ENCODE measurements at regions not wholly inside any gene's neighbourhood (a gene's known extent, or its start where the extent isn't known, plus 50 kb on each side); places are given as distances from the start of the nearest gene placed in this dataset.

DNA sequence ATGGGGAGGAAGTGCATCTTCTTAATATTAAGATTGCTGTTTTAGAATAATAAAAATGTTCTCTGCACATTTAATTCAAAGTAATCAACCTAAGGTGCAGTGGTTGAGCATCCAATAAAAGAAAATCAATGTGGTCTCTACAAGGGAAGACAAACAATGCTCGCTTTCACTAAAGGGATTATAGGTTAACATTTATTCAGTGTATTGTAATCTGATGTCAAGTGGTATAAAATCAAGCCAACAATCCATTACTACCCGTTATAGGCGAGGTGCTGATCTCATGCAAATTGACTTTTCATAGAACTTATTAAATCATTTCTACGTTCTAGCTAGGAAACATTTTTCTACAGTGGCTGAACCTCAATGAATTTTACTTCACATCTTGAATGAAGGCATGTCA lies 773.9 kb downstream of the NR2F1-AS1 start:
- TF ChIP-seq, protein P1, sequence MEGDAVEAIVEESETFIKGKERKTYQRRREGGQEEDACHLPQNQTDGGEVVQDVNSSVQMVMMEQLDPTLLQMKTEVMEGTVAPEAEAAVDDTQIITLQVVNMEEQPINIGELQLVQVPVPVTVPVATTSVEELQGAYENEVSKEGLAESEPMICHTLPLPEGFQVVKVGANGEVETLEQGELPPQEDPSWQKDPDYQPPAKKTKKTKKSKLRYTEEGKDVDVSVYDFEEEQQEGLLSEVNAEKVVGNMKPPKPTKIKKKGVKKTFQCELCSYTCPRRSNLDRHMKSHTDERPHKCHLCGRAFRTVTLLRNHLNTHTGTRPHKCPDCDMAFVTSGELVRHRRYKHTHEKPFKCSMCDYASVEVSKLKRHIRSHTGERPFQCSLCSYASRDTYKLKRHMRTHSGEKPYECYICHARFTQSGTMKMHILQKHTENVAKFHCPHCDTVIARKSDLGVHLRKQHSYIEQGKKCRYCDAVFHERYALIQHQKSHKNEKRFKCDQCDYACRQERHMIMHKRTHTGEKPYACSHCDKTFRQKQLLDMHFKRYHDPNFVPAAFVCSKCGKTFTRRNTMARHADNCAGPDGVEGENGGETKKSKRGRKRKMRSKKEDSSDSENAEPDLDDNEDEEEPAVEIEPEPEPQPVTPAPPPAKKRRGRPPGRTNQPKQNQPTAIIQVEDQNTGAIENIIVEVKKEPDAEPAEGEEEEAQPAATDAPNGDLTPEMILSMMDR (IDR thresholded peaks at IDR 0.05) = no peak
- no peak for TF ChIP-seq POLR2A (IDR thresholded peaks at IDR 0.05)
